Activated CD4-positive, alpha-beta T cell treated with anti-CD3 and anti-CD28 coated beads, Interleukin-10, Interleukin-2, amounts not matched to agents 100 ng/mL and 50 ng/mL, durations not matched to agents 16 hours and 8 hours (primary cell): ENCODE measurements at regions not wholly inside any gene's neighbourhood (a gene's known extent, or its start where the extent isn't known, plus 50 kb on each side); places are given as distances from the start of the nearest gene placed in this dataset.
"Not testable (repeated sequence)": the region's sequence is repeated elsewhere in the genome, so short reads cannot be mapped to it uniquely, and the experiment has no call there.

Experiments
- DNase-seq: peaks from one replicate; pipeline ENCODE4 v3.0.0-alpha.2; 2020

GRCh38 chr2:140178234-140178633 lies 1398.0 kb upstream of the NXPH2 start:
- no peak for DNase-seq

GRCh38 chr2:140177086-140177485 lies 1396.9 kb upstream of the NXPH2 start:
- no peak for DNase-seq

- DNase-seq = no peak
Measured at GRCh38 chr2:140173790-140174189, 1393.6 kb upstream of the NXPH2 start.

GRCh38 chr2:140164449-140164848 lies 1384.3 kb upstream of the NXPH2 start:
- no peak for DNase-seq

GRCh38 chr2:140158259-140158658 lies 1378.1 kb upstream of the NXPH2 start:
- no peak for DNase-seq

- DNase-seq = no peak
Measured at GRCh38 chr2:140157816-140158215, 1377.6 kb upstream of the NXPH2 start.

GRCh38 chr2:140154706-140155105 lies 1374.5 kb upstream of the NXPH2 start:
- no peak for DNase-seq

- DNase-seq = no peak
Measured at GRCh38 chr2:140154271-140154670, 1374.1 kb upstream of the NXPH2 start.

GRCh38 chr2:140144611-140145010 lies 1364.4 kb upstream of the NXPH2 start:
- no peak for DNase-seq

GRCh38 chr2:140138736-140139135 lies 1358.5 kb upstream of the NXPH2 start:
- no peak for DNase-seq

GRCh38 chr2:140136861-140137260 lies 1356.7 kb upstream of the NXPH2 start:
- no peak for DNase-seq

- DNase-seq = no peak
Measured at GRCh38 chr2:140136366-140136765, 1356.2 kb upstream of the NXPH2 start.

- no peak for DNase-seq
Measured at GRCh38 chr2:140128909-140129308, 1348.7 kb upstream of the NXPH2 start.

GRCh38 chr2:140122001-140122400 lies 1341.8 kb upstream of the NXPH2 start:
- DNase-seq = no peak

GRCh38 chr2:140117386-140117785 lies 1337.2 kb upstream of the NXPH2 start:
- DNase-seq = no peak

- no peak for DNase-seq
Measured at GRCh38 chr2:140108706-140109475, 1328.7 kb upstream of the NXPH2 start.

- no peak for DNase-seq
Measured at GRCh38 chr2:140091926-140092325, 1311.7 kb upstream of the NXPH2 start.

- no peak for DNase-seq
Measured at GRCh38 chr2:140086964-140087363, 1306.8 kb upstream of the NXPH2 start.

- DNase-seq = no peak
Measured at GRCh38 chr2:140085674-140086073, 1305.5 kb upstream of the NXPH2 start.

GRCh38 chr2:140079038-140079437 lies 1298.8 kb upstream of the NXPH2 start:
- DNase-seq = no peak

- DNase-seq = no peak
Measured at GRCh38 chr2:140076164-140076563, 1296.0 kb upstream of the NXPH2 start.

- DNase-seq = not testable (repeated sequence)
Measured at GRCh38 chr2:140073763-140074162, 1293.6 kb upstream of the NXPH2 start.

GRCh38 chr2:140067661-140068060 lies 1287.5 kb upstream of the NXPH2 start:
- DNase-seq = no peak

GRCh38 chr2:140064243-140064642 lies 1284.1 kb upstream of the NXPH2 start:
- DNase-seq = no peak

- no peak for DNase-seq
Measured at GRCh38 chr2:140063356-140063755, 1283.2 kb upstream of the NXPH2 start.
